IPS-NIHi11 (cell line): ENCODE measurements at regions not wholly inside any gene's neighbourhood (a gene's known extent, or its start where the extent isn't known, plus 50 kb on each side); places are given as distances from the start of the nearest gene placed in this dataset.

Experiments
- DNase-seq: peaks from one replicate; pipeline ENCODE4 v3.0.0; 2012; ENCODE audit warnings: mixed read lengths, low spot score

DNA sequence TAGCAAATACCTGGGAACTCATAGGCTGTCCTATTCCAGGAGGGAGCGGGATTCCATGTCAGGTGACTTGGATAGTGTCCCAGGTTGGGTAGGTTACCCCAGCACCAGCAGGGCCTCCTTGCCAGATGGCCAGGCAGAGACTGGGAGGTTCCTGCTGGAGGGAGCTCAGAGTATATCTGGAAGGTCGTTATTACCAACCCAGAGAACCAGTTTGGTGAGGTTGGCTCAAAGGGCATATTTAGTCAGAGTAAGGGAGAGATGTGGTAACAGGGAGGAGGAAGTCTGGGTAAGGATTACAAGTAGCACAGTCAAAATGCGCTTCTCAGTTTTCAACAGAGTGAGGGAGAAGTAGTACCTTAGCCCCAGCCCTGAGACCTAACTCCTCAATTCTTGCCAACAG is 53.3 kb upstream of the LNX1 start:
- peak; percentile 25 for DNase-seq
